DMS153 treated with DMSO at 0.1 percent for 48 hours (cell line): ENCODE measurements at regions not wholly inside any gene's neighbourhood (a gene's known extent, or its start where the extent isn't known, plus 50 kb on each side); places are given as distances from the start of the nearest gene placed in this dataset.
"Not testable (repeated sequence)": the region's sequence is repeated elsewhere in the genome, so short reads cannot be mapped to it uniquely, and the experiment has no call there.

ENCODE experiments used
- DNase-seq: peaks from one replicate; lab custom pipeline; 2025; ENCODE audit not compliant: unreplicated experiment; lab: John Stamatoyannopoulos, UW

DNA sequence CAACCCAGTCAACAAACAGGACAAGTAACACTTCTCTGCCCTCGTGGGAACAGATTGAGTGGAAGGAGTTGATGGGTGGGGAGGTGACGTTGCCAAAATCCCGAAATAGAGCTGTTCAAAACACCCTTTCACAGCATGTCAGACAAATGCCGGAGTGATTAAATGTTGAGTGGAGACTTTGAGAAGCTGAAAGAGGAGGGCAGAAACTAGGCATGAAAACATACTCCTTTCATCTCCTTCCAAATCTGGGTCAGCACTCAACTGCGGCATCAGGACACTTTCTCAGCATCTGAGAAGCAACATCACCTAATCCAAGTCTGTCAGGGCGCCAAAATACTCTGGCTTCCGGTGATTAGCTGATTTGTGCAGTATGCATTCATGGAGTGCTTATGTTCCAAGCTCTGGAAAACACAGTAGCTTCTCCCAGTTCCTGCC is 51.5 kb upstream of the MRI1 start:
- DNase-seq = no peak

DNA sequence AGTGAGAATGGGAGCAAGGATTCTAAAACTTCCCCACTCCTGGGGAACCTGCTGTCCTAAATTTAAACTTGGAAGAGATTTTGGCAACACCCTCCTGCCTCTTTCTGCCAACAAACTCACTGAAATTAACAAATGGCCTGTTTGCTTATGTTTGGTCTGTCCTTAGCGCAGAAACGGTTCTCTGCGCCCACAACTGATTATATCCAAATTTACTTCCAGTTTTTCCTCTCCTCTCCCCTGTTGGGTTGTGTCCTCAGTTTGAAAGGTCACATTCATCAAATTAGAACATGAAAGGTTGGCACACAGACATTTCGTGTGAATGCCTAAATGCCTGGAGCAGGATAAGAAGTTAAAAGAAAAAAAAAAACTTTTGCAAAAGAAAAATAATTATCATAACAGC is 56.4 kb upstream of the MRI1 start:
- DNase-seq = no peak

DNA sequence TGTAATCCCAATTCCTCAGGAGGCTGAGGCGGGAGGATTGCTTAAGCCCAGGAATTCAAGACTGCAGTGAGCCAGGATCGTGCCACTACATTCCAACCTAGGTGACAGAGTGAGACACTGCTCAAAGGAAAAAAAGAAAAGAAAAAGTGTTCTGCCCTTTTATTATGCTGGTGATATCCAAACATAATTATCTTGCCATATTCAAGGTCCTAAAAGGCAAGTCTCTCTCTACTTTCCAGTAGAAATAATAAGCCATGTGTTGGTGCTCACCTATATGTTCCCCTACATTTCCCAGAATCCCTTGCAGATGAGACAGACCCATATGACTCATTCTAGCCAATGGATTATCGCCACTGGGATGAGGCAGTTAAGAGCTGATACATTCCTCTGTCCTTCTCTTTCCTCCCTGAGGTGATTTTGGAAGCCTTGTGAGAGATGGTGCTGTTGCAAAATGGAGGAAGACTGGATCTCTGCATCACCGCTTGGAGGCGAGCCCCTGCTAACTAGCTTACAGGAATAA is 58.3 kb upstream of the MRI1 start:
- no peak for DNase-seq

DNA sequence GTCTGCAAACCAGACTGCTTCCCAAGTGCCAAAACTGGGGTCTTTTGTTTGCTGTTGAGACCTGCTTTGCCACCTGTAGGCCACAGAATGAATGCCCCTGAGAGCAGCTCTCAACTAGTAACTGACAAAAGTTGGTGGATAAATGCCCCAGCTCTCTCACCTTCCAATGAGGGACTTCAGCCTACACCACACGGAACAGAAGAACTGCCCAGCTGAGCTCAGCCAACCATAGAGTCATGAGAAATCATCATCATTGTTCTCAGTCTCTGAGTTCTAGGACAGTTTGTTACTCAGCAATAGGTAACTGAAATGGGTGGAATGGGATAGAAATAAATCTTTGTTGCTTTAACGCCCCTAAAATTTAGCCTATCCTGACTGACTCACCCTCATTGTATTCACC is 59.1 kb upstream of the MRI1 start:
- DNase-seq = no peak

DNA sequence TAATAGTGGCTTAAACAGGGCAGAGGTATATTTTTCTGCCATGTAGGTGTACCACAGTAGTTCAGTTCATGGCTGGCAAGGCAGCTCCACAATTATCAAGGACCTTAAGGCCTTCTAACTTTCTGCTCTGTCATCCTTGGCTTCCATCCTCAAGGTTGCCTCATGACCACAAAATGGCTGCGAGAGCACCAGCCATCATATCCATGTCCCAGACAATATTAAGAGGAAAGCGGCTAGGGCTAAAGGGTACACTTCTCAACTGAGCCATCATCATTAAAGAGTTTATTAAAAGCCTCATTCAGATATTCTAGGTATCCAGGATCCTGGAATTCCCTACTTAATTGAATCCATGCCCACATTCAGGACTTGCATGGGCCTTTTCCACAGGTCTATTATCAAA is 62.7 kb upstream of the MRI1 start:
- no peak for DNase-seq

DNA sequence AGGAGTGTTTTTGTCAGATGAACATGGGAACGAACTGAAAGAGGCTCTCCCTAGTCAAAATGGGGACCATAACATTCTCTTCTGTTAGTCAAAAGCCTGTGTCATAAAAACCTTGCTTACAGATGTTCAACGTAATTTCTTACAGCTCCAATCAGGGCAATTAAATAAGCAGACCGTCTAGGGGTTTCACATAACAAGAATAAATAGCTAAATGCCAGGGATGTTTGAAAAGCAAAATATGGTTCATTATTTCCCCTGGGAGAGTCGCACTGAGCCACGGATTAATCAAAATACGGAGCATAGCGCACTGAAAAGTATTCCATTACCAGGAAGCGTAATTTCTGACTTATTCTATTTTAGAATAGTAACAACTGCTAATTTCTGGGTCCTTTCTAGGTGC is 63.7 kb upstream of the MRI1 start:
- DNase-seq = no peak

- DNase-seq = no peak
These were observed 64.5 kb upstream of the MRI1 start for GRCh38 chr19:13699786-13700185.

GRCh38 chr19:13696839-13697238 is 67.5 kb upstream of the MRI1 start:
- DNase-seq = no peak

- DNase-seq = peak; percentile 27
These were observed 70.4 kb upstream of the MRI1 start for GRCh38 chr19:13693889-13694288.

GRCh38 chr19:13691569-13692435 is 72.5 kb upstream of the MRI1 start:
- no peak for DNase-seq

DNA sequence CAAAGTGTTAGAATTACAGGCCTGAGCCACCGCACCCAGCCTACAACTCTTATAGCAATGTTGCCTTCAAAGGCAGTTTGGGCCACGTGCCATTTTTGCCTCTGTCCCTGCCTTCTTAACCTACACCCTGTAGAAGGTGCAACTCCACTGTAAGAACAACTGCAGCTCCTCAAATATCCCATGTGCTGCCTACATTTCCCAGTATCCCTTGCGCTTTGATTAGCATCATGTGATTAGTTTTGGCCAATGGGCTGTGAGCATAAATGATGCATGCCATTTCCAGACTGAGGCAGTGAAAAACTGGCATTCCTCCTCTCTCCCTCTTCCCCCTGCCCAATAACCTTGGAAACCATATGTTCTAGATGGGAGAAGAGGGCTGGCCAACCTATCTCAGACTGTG is 75.2 kb upstream of the MRI1 start:
- no peak for DNase-seq

DNA sequence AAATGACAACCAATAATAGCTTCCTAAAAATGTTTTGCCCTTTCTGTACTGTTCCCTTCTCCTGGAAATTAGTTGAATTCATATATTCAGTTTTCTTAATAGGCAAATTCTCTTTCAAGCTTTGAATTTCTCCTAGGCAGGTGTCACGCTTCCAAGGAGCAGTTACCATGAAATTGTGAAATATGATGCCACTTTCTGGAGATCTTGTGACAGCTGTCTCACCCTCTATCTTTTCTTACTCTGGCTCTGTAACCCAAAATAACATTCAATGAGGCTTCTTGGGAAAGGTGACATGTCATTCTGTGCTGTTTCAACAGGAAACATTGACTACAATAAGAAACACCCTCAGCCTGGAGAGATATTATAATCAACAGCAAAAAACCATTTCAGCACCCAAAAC is 80.3 kb upstream of the MRI1 start:
- DNase-seq = no peak

DNA sequence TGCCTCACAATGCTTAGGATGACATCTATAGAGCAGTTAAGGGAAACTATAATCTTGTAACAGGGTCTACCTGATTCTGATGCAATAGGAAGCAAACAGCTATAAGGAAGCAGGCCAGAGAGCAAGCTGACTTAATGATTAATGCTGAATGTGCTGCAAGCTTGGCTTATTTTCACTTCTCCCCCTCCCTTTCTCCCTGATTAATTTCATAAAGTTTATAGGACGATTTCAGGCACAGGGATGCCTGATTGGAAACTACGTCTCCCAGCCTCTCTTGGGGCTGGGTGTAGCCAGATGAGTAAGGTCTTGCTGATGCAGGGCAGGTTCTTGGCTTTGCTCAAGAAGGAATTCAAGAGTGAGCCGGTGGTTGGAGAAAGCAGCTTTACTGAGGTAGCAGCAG is 82.8 kb upstream of the MRI1 start:
- no peak for DNase-seq

DNA sequence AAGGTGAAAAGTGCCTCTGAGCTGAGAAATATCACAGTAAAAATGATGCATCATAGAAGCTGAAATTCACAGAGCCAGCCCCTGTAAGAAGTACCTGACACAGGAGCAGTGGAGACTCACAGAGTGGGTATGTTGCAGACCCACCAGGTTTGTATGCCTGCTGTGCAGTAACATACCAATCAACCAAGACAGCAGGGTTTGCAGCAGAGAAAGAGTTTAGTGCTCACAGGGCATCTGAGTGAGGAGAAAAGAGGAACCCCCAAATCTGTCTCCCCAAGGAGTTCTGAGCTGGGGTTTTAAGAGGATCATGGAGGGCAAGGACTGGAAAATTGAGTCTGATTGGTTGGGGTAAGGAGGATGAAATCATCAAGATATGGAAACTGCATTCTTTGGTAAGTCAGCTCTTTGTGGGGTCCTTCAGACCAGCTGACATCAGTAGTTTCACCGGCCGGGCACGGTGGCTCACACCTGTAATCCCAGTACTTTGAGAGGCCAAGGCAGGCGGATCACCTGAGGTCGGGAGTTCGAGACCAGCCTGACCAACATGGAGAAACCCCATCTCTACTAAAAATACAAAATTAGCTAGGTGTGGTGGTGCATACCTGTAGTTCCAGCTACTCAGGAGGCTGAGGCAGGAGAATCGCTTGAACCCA is 83.5 kb upstream of the MRI1 start:
- not testable (repeated sequence) for DNase-seq

DNA sequence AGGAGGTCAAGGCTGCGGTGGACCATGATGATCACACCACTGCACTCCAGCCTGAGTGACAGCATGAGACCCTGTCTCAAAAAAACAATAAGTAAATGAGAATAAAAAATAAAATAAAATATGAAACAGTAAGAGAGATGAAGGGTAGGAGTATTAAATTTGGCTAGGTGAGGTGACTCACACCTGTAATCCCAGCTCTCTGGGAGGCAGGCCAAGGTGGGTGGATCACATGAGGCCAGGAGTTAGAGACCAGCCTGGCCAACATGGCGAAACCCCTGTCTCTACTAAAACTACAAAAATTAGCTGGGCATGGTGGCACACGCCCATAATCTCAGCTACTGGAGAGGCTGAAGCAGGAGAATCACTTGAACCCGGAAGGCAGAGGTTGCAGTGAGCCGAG is 87.4 kb upstream of the MRI1 start:
- DNase-seq = not testable (repeated sequence)

- not testable (repeated sequence) for DNase-seq
These were observed 91.7 kb upstream of the MRI1 start for GRCh38 chr19:13672480-13673175.

- no peak for DNase-seq
These were observed 93.5 kb upstream of the MRI1 start for GRCh38 chr19:13670846-13671245.

GRCh38 chr19:13669780-13670355 is 94.5 kb upstream of the MRI1 start:
- DNase-seq = no peak

DNA sequence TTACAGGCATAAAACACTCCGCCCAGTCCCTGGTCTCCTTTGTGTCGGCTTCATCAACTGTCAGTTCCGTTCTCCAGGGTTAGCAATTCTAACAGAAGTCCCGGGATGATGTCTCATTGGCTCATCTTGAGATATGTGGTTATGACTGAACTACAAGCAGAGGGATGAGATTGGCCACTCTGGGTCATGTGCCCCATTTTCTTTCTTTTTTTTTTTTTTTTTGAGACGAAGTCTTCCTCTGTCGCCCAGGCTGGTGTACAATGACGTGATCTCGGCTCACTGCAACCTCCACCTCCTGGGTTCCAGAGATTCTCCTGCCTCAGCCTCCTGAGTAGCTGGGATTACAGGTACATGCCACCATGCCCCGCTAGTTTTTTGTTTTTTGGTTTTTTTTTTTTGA is 95.4 kb upstream of the MRI1 start:
- DNase-seq = no peak

- no peak for DNase-seq
These were observed 98.2 kb upstream of the MRI1 start for GRCh38 chr19:13666165-13666564.

GRCh38 chr19:13665125-13665905 is 99.0 kb upstream of the MRI1 start:
- no peak for DNase-seq
